Vagina (tissue), 2 donors: ENCODE measurements at regions not wholly inside any gene's neighbourhood (a gene's known extent, or its start where the extent isn't known, plus 50 kb on each side); places are given as distances from the start of the nearest gene placed in this dataset.

Source experiments
- DNase-seq, 2 donors: peaks; one replicate each; pipeline ENCODE4 v3.0.0-alpha.2; 2017; ENCODE audit errors: extremely low spot score in 2 of 2
- H3K27ac ChIP-seq: fragments of 200-600 bp; sonication (generic); one replicate; pipeline ENCODE4 v1.5.1; 2019
- H3K27me3 ChIP-seq: fragments of 200-600 bp; sonication (generic); one replicate; pipeline ENCODE4 v1.5.1; 2019
- H3K36me3 ChIP-seq, 2 donors: fragments of 200-600 bp; sonication (generic); one replicate each; pipeline ENCODE4 v1.5.1; 2017 to 2019
- H3K4me1 ChIP-seq: fragments of 200-600 bp; sonication (generic); one replicate; pipeline ENCODE4 v1.5.1; 2019
- H3K4me3 ChIP-seq, 2 donors: fragments of 200-600 bp; sonication (generic); 1 replicate in 1 of 2; 2 replicates in 1 of 2; pipeline ENCODE4 v1.5.1; 2016 to 2019
- H3K9me3 ChIP-seq: fragments of 200-600 bp; sonication (generic); one replicate; pipeline ENCODE4 v1.5.1; 2019
- CTCF ChIP-seq, 3 experiments: fragments of 450-650 bp in 2 of 3; fragments of 200-600 bp in 1 of 3; sonication (generic) in 1 of 3; IDR thresholded peaks; one replicate each; pipeline ENCODE4 v1.5.1; 2017 to 2019; ENCODE audit warnings: antibody characterized with exemption in 3 of 3, mild to moderate bottlenecking in 2 of 3, moderate library complexity in 2 of 3
- POLR2A ChIP-seq, 2 donors: fragments of 450-650 bp; IDR thresholded peaks; one replicate each; pipeline ENCODE4 v1.6.1; 2017; ENCODE audit warnings: antibody characterized with exemption in 2 of 2, mild to moderate bottlenecking in 2 of 2, moderate library complexity in 2 of 2
- POLR2AphosphoS5 ChIP-seq, 2 donors: sonication (generic); formaldehyde crosslinking; IDR thresholded peaks; one replicate each; pipeline ENCODE4 v1.9.0; 2017; ENCODE audit warnings: antibody characterized with exemption in 2 of 2, mild to moderate bottlenecking in 2 of 2, low read depth in 1 of 2; ENCODE audit not compliant: insufficient read depth in 1 of 2
- intact Hi-C: fragments of 100-400 bp; cut with DNase I; formaldehyde crosslinking; loops from one replicate; pipeline ENCODE4 v1.15.1; 2023

GRCh38 chr2:79434362-79434761, 78.5 kb upstream of the CTNNA2 start:
- intact Hi-C loops: no loop called here
- Histone ChIP-seq H3K9me3 (no peaks in the 10 kb centered on the region), H3K4me3 (no peak overlapping the region), H3K27me3 (no peaks in the 10 kb centered on the region), H3K36me3 (no peaks in the 10 kb centered on the region), H3K4me1 (no peaks in the 10 kb centered on the region), H3K27ac (no peak overlapping the region)
- TF ChIP-seq POLR2AphosphoS5 (IDR thresholded peaks at IDR 0.05; ENCODE audit: insufficient read depth in 1 of 2, low read depth in 1 of 2): no peak
- TF ChIP-seq POLR2A (IDR thresholded peaks at IDR 0.05): no peak
- TF ChIP-seq CTCF (IDR thresholded peaks at IDR 0.05): no peak
- DNase-seq: no peak

- Histone ChIP-seq H3K4me1 (no peaks in the 10 kb centered on the region), H3K27me3 (no peaks in the 10 kb centered on the region), H3K4me3 (no peak overlapping the region), H3K36me3 (no peaks in the 10 kb centered on the region), H3K27ac (no peak overlapping the region), H3K9me3 (no peaks in the 10 kb centered on the region)
- intact Hi-C loops: no loop called here
- TF ChIP-seq POLR2AphosphoS5 (IDR thresholded peaks at IDR 0.05; ENCODE audit: insufficient read depth in 1 of 2, low read depth in 1 of 2): no peak
- no peak for DNase-seq
Observed at GRCh38 chr2:79432731-79433146, 80.1 kb upstream of the CTNNA2 start.

- Histone ChIP-seq H3K9me3 (no peaks in the 10 kb centered on the region), H3K4me3 (no peak overlapping the region), H3K4me1 (no peaks in the 10 kb centered on the region), H3K27me3 (no peaks in the 10 kb centered on the region), H3K36me3 (no peaks in the 10 kb centered on the region), H3K27ac (no peak overlapping the region)
- intact Hi-C loops: no loop called here
- TF ChIP-seq POLR2A (IDR thresholded peaks at IDR 0.05): no peak
- no peak for TF ChIP-seq CTCF (IDR thresholded peaks at IDR 0.05)
- TF ChIP-seq POLR2AphosphoS5 (IDR thresholded peaks at IDR 0.05; ENCODE audit: insufficient read depth in 1 of 2, low read depth in 1 of 2): no peak
- no peak for DNase-seq
Observed at GRCh38 chr2:79428745-79429144, 84.1 kb upstream of the CTNNA2 start.

- Histone ChIP-seq H3K9me3 (no peaks in the 10 kb centered on the region), H3K27ac (no peak overlapping the region), H3K4me1 (no peaks in the 10 kb centered on the region), H3K4me3 (no peak overlapping the region), H3K27me3 (no peaks in the 10 kb centered on the region), H3K36me3 (no peaks in the 10 kb centered on the region)
- TF ChIP-seq CTCF (IDR thresholded peaks at IDR 0.05) (no peak), POLR2A (IDR thresholded peaks at IDR 0.05) (no peak), POLR2AphosphoS5 (IDR thresholded peaks at IDR 0.05; ENCODE audit: insufficient read depth in 1 of 2, low read depth in 1 of 2) (no peak)
- intact Hi-C loops: no loop called here
- no peak for DNase-seq
Observed at GRCh38 chr2:79414690-79415089, 98.2 kb upstream of the CTNNA2 start.

GRCh38 chr2:79394485-79394859, 118.4 kb upstream of the CTNNA2 start:
- H3K4me1 ChIP-seq: no peaks in the 10 kb centered on the region
- no peaks in the 10 kb centered on the region for H3K27me3 ChIP-seq
- H3K27ac ChIP-seq: no peak overlapping the region
- intact Hi-C loops: no loop called here
- no peaks in the 10 kb centered on the region for H3K9me3 ChIP-seq
- no peak for DNase-seq
- TF ChIP-seq POLR2AphosphoS5 (IDR thresholded peaks at IDR 0.05; ENCODE audit: insufficient read depth in 1 of 2, low read depth in 1 of 2): no peak
- no peak for TF ChIP-seq CTCF (IDR thresholded peaks at IDR 0.05)
- no peak for TF ChIP-seq POLR2A (IDR thresholded peaks at IDR 0.05)
- no peak overlapping the region for H3K4me3 ChIP-seq
- H3K36me3 ChIP-seq: no peaks in the 10 kb centered on the region
